H54 (cell line): ENCODE measurements at regions not wholly inside any gene's neighbourhood (a gene's known extent, or its start where the extent isn't known, plus 50 kb on each side); places are given as distances from the start of the nearest gene placed in this dataset.
"Not testable (repeated sequence)": the region's sequence is repeated elsewhere in the genome, so short reads cannot be mapped to it uniquely, and the experiment has no call there.

ENCODE experiments used
- DNase-seq: peaks from one replicate; pipeline ENCODE4 v3.0.0; 2011; ENCODE audit warnings: low spot score, mixed read lengths; ENCODE audit not compliant: insufficient read length
- FAIRE-seq: peaks from 3 replicates; lab custom pipeline; 2011; peaks lifted over from hg19 to GRCh38; lab: Jason Lieb, UNC
- POLR2A ChIP-seq: IDR thresholded peaks from 2 replicates; pipeline ENCODE4 v1.6.1; 2011; ENCODE audit warnings: low read depth, mild to moderate bottlenecking, low read length

- FAIRE-seq = peak; percentile 87
- no peak for DNase-seq
- TF ChIP-seq POLR2A = no peak
Observed at GRCh38 chr13:80082396-80083080, 258.4 kb downstream of the SPRY2 start.

DNA sequence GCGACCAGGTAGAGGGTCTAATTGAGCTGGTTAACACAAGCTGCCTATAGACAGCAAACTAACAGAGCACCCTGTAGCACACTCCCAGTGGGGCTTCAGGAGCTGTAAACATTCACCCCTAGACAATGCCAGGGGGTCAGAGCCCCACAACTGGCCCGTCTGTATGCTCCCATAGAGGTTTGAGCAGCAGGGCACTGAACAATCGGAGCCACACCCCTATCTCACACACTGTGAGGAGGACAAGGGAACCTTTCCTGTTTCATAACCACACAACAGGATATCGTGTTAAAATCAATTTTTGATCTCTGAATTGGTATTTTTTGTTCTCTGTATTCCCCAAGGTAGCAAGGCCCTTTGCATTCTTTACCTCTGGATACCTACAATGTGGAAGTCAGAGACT, 266.1 kb downstream of the SPRY2 start:
- no peak for FAIRE-seq
- no peak for DNase-seq

GRCh38 chr13:80074143-80074752, 266.7 kb downstream of the SPRY2 start:
- no peak for DNase-seq
- TF ChIP-seq POLR2A = no peak
- FAIRE-seq = no peak

More for the DNA sequence above, 266.1 kb downstream of the SPRY2 start:
- no peak for TF ChIP-seq POLR2A

- FAIRE-seq = no peak
- no peak for TF ChIP-seq POLR2A
Observed at GRCh38 chr13:80072231-80072630, 268.7 kb downstream of the SPRY2 start.

GRCh38 chr13:80070024-80070703, 270.8 kb downstream of the SPRY2 start:
- TF ChIP-seq POLR2A = no peak
- FAIRE-seq (no peak), DNase-seq (no peak)

More at GRCh38 chr13:80072231-80072630, 268.7 kb downstream of the SPRY2 start:
- DNase-seq = no peak

GRCh38 chr13:80069374-80069773, 271.6 kb downstream of the SPRY2 start:
- TF ChIP-seq POLR2A = no peak
- no peak for DNase-seq

DNA sequence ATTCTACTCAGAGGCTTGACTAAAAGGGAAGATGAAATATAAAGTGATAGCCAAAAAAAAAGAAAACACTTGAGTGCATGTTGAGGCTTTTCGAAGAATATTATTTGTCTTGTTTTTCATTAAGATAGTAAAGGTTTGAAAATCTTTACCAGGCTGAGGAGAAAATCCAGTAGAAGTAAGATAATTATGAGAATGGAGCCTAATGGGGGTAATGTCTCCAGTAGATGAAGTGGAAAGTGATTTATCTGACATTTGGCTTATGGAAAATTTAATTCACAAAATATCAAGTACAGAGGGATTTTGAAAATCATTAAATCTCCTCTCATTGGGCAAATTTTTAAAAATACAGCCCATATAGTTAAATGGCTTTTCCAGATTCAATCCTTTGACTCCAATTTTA, 274.9 kb downstream of the SPRY2 start:
- FAIRE-seq = no peak
- TF ChIP-seq POLR2A = no peak
- DNase-seq = no peak

More at GRCh38 chr13:80069374-80069773, 271.6 kb downstream of the SPRY2 start:
- no peak for FAIRE-seq

- not testable (repeated sequence) for DNase-seq
Observed at GRCh38 chr13:80062416-80062815, 278.5 kb downstream of the SPRY2 start.

GRCh38 chr13:80059789-80060188, 281.1 kb downstream of the SPRY2 start:
- no peak for FAIRE-seq
- no peak for TF ChIP-seq POLR2A
- no peak for DNase-seq

More at GRCh38 chr13:80062416-80062815, 278.5 kb downstream of the SPRY2 start:
- not testable (repeated sequence) for FAIRE-seq

DNA sequence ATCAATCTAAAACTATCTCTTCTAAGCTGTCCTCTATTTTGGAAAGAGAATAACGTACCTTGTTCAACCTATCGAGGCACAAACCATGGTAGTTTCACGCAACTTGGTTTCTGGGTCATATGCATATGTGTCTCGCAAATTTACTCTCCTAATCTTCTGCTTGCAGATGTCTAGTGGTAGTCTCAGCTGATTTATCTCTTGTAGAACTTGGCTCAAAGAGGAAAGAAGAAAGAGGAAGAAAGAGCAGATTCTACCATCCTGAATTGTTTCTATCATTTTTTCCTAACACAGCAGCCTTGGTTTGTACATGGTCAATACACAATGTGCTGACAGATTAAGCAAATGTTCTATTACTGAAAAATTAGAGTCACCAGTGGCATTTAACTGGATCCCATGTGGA, 282.3 kb downstream of the SPRY2 start:
- FAIRE-seq (no peak), DNase-seq (no peak)
- no peak for TF ChIP-seq POLR2A

GRCh38 chr13:80055847-80056246, 285.1 kb downstream of the SPRY2 start:
- DNase-seq = no peak
- no peak for FAIRE-seq

GRCh38 chr13:80054806-80055205, 286.1 kb downstream of the SPRY2 start:
- TF ChIP-seq POLR2A = no peak
- DNase-seq (no peak), FAIRE-seq (no peak)

More at GRCh38 chr13:80055847-80056246, 285.1 kb downstream of the SPRY2 start:
- no peak for TF ChIP-seq POLR2A

DNA sequence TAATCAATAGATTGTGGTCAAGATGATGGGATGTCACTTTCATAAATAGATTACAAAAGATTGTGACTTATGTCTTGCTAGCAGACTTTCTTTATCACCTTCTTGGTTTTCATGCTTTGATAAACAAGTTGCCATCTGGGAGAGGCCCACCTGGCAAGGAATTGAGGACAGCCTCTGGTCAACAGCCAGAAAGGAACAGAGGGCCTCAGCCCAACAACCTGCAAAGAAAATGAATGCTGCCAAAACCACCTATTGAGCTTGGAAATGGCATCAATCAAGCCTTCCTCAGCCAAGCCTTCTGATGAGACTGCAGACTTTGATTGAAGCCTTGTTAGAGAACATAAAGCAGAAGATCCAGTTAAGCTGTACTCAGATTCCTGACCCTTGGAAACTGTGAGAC, 288.6 kb downstream of the SPRY2 start:
- DNase-seq (no peak), FAIRE-seq (no peak)
- TF ChIP-seq POLR2A = no peak

DNA sequence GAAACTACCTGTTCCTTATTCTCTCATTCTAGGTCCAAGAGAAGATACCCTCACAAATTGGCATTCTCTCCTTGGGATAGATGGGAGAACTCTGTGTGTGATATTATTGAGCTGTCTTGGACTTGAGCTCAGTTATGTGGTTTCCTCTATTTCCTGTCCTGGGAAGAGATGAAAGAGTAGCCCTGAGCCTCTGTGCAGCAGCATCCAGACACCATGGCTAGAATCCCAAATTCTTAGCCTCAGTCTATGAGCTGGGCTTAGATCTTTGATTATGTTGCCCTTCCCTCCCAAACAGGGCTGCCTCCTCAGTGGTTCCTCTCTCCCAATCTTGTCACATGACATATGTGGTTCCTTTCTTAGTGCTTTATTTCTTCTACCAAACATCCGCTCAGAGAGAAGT, 290.7 kb downstream of the SPRY2 start:
- TF ChIP-seq POLR2A = no peak
- FAIRE-seq (peak; percentile 92), DNase-seq (no peak)
